WTC11 (cell line): ENCODE measurements at regions not wholly inside any gene's neighbourhood (a gene's known extent, or its start where the extent isn't known, plus 50 kb on each side); places are given as distances from the start of the nearest gene placed in this dataset.

ENCODE experiments used
- ATAC-seq: fragments of 200-7000 bp; cut with Tn5 transposase; 2 replicates; pipeline ENCODE4 v1.10.0; 2021; ENCODE audit warnings: mild to moderate bottlenecking, moderate library complexity
- CTCF ChIA-PET: fragments of 300-600 bp; sonication (Branson Sonifier 250); formaldehyde crosslinking; loops from one replicate; lab custom pipeline; 2021; ENCODE audit warnings: antibody characterized with exemption; lab: Charles Lee
- POLR2A ChIA-PET: fragments of 350-600 bp; sonication (Branson Sonifier 250); formaldehyde crosslinking; loops from one replicate; lab custom pipeline; 2021; ENCODE audit warnings: antibody characterized with exemption; lab: Charles Lee
- DNase-seq: peaks from one replicate; pipeline ENCODE4 v3.0.0; 2021; ENCODE audit warnings: low spot score
- H3K27ac Mint-ChIP-seq: 2 replicates; pipeline ENCODE4 v1.8.0; 2021; ENCODE audit warnings: mixed read lengths
- H3K27me3 Mint-ChIP-seq: 2 replicates; pipeline ENCODE4 v1.8.0; 2021; ENCODE audit warnings: low read depth, mild to moderate bottlenecking, moderate library complexity, mixed read lengths
- H3K36me3 Mint-ChIP-seq: 2 replicates; pipeline ENCODE4 v1.8.0; 2021; ENCODE audit warnings: mixed read lengths
- H3K4me1 Mint-ChIP-seq: 2 replicates; pipeline ENCODE4 v1.8.0; 2022; ENCODE audit warnings: mixed read lengths
- H3K4me3 Mint-ChIP-seq: 2 replicates; pipeline ENCODE4 v1.8.0; 2021; ENCODE audit warnings: mild to moderate bottlenecking, moderate library complexity, mixed read lengths
- H3K9me3 Mint-ChIP-seq: 2 replicates; pipeline ENCODE4 v1.8.0; 2021; ENCODE audit warnings: mixed read lengths
- ELF4 ChIP-seq: sonication (generic); formaldehyde crosslinking; IDR thresholded peaks from 2 replicates; pipeline ENCODE4 v1.8.1; 2022; ENCODE audit warnings: low read depth, mild to moderate bottlenecking, moderate library complexity, missing genetic modification reagents
- EMX1 ChIP-seq: fragments of 250-450 bp; sonication (Bioruptor Pico); IDR thresholded peaks from 2 replicates; pipeline ENCODE4 v1.8.0; 2021; ENCODE audit warnings: mild to moderate bottlenecking
- ETV6 ChIP-seq: sonication (generic); formaldehyde crosslinking; IDR thresholded peaks from 2 replicates; pipeline ENCODE4 v1.8.1; 2022; ENCODE audit warnings: mild to moderate bottlenecking, missing genetic modification reagents
- FOXP1 ChIP-seq: sonication (generic); formaldehyde crosslinking; IDR thresholded peaks from 2 replicates; pipeline ENCODE4 v1.8.0; 2022; ENCODE audit warnings: missing genetic modification reagents, mild to moderate bottlenecking, moderate library complexity, borderline replicate concordance
- GTF2I ChIP-seq: fragments of 250-450 bp; sonication (Bioruptor Pico); conservative IDR thresholded peaks from 2 replicates; pipeline ENCODE4 v1.4.0; 2021; ENCODE audit warnings: mild to moderate bottlenecking
- IRF2 ChIP-seq: sonication (generic); formaldehyde crosslinking; IDR thresholded peaks from 2 replicates; pipeline ENCODE4 v1.8.0; 2022; ENCODE audit warnings: low read depth, missing genetic modification reagents, borderline replicate concordance
- MXD4 ChIP-seq: fragments of 250-450 bp; sonication (Bioruptor Pico); IDR thresholded peaks from 2 replicates; pipeline ENCODE4 v1.8.0; 2021; ENCODE audit warnings: mild to moderate bottlenecking, moderate library complexity, borderline replicate concordance
- MYBL2 ChIP-seq: sonication (generic); formaldehyde crosslinking; IDR thresholded peaks from 2 replicates; pipeline ENCODE4 v1.8.1; 2023; ENCODE audit warnings: mild to moderate bottlenecking, moderate library complexity, missing genetic modification reagents
- PREB ChIP-seq: sonication (generic); formaldehyde crosslinking; IDR thresholded peaks from 2 replicates; pipeline ENCODE4 v1.8.1; 2022; ENCODE audit warnings: mild to moderate bottlenecking, missing genetic modification reagents, moderate library complexity, borderline replicate concordance
- PRRX2 ChIP-seq: fragments of 250-450 bp; sonication (Bioruptor Pico); IDR thresholded peaks from 2 replicates; pipeline ENCODE4 v1.8.0; 2021; ENCODE audit warnings: mild to moderate bottlenecking
- TEAD4 ChIP-seq: sonication (generic); formaldehyde crosslinking; IDR thresholded peaks from 2 replicates; pipeline ENCODE4 v1.8.0; 2022; ENCODE audit warnings: mild to moderate bottlenecking, missing genetic modification reagents
- ZBTB21 ChIP-seq: sonication (generic); formaldehyde crosslinking; IDR thresholded peaks from 2 replicates; pipeline ENCODE4 v1.8.1; 2023; ENCODE audit warnings: mild to moderate bottlenecking, missing genetic modification reagents, borderline replicate concordance
- ZNF232 ChIP-seq: sonication (generic); formaldehyde crosslinking; IDR thresholded peaks from 2 replicates; pipeline ENCODE4 v1.8.0; 2022; ENCODE audit warnings: mild to moderate bottlenecking, missing genetic modification reagents
- ZNF317 ChIP-seq: sonication (generic); formaldehyde crosslinking; IDR thresholded peaks from 2 replicates; pipeline ENCODE4 v1.8.1; 2023; ENCODE audit warnings: low read depth, mild to moderate bottlenecking, moderate library complexity, missing genetic modification reagents, borderline replicate concordance
- TF ChIP-seq, protein P1 (sequence below): sonication (generic); formaldehyde crosslinking; IDR thresholded peaks from 2 replicates; pipeline ENCODE4 v1.8.0; 2022; ENCODE audit warnings: missing genetic modification reagents
- TF ChIP-seq, protein P2 (sequence below): sonication (generic); formaldehyde crosslinking; IDR thresholded peaks from 2 replicates; pipeline ENCODE4 v1.8.1; 2022; ENCODE audit warnings: mild to moderate bottlenecking, moderate library complexity, missing genetic modification reagents
- TF ChIP-seq, protein P3 (sequence below): sonication (generic); formaldehyde crosslinking; IDR thresholded peaks from 2 replicates; pipeline ENCODE4 v1.8.0; 2022; ENCODE audit warnings: mild to moderate bottlenecking, missing genetic modification reagents
- TF ChIP-seq, protein P4 (sequence below): sonication (generic); formaldehyde crosslinking; IDR thresholded peaks from 2 replicates; pipeline ENCODE4 v1.8.0; 2023; ENCODE audit warnings: missing genetic modification reagents
- TF ChIP-seq, protein P5 (sequence below): sonication (generic); formaldehyde crosslinking; IDR thresholded peaks from 2 replicates; pipeline ENCODE4 v1.8.1; 2022; ENCODE audit warnings: low read depth, missing genetic modification reagents, borderline replicate concordance
- TF ChIP-seq, protein P6 (sequence below): fragments of 250-450 bp; sonication (Bioruptor Pico); IDR thresholded peaks from 2 replicates; pipeline ENCODE4 v1.9.0; 2021; ENCODE audit warnings: mild to moderate bottlenecking
- TF ChIP-seq, protein P7 (sequence below): sonication (generic); formaldehyde crosslinking; IDR thresholded peaks from 2 replicates; pipeline ENCODE4 v1.8.0; 2022; ENCODE audit warnings: mild to moderate bottlenecking, missing genetic modification reagents

DNA sequence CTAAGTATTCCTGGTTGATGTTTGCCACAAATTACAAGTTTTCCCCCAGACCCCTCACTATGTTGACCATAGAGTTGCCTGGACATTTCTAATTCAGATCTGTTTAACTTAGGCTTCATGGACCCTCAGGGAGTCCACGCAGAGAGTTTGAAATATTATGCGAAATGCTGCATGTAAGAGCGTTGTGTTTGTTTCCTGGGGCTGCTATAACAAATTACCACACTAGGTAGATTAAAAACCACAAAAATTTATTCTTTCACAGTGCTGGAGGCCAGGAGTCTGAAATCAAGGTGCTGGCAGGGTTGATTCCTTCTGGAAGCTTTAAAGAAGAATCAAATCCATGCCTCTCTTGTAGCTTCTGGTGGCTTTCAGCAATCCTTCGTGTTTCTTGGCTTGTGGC, 177.9 kb upstream of the KITLG start (continued):
- TF ChIP-seq ELF4 (CRISPR knock-in tag): no peak
- no peak for TF ChIP-seq MXD4 (CRISPR knock-in tag)
- TF ChIP-seq, protein P1, sequence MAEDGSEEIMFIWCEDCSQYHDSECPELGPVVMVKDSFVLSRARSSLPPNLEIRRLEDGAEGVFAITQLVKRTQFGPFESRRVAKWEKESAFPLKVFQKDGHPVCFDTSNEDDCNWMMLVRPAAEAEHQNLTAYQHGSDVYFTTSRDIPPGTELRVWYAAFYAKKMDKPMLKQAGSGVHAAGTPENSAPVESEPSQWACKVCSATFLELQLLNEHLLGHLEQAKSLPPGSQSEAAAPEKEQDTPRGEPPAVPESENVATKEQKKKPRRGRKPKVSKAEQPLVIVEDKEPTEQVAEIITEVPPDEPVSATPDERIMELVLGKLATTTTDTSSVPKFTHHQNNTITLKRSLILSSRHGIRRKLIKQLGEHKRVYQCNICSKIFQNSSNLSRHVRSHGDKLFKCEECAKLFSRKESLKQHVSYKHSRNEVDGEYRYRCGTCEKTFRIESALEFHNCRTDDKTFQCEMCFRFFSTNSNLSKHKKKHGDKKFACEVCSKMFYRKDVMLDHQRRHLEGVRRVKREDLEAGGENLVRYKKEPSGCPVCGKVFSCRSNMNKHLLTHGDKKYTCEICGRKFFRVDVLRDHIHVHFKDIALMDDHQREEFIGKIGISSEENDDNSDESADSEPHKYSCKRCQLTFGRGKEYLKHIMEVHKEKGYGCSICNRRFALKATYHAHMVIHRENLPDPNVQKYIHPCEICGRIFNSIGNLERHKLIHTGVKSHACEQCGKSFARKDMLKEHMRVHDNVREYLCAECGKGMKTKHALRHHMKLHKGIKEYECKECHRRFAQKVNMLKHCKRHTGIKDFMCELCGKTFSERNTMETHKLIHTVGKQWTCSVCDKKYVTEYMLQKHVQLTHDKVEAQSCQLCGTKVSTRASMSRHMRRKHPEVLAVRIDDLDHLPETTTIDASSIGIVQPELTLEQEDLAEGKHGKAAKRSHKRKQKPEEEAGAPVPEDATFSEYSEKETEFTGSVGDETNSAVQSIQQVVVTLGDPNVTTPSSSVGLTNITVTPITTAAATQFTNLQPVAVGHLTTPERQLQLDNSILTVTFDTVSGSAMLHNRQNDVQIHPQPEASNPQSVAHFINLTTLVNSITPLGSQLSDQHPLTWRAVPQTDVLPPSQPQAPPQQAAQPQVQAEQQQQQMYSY (CRISPR knock-in tag): no peak
- TF ChIP-seq, protein P2, sequence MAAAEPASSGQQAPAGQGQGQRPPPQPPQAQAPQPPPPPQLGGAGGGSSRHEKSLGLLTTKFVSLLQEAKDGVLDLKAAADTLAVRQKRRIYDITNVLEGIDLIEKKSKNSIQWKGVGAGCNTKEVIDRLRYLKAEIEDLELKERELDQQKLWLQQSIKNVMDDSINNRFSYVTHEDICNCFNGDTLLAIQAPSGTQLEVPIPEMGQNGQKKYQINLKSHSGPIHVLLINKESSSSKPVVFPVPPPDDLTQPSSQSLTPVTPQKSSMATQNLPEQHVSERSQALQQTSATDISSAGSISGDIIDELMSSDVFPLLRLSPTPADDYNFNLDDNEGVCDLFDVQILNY: no peak
- TF ChIP-seq, protein P3, sequence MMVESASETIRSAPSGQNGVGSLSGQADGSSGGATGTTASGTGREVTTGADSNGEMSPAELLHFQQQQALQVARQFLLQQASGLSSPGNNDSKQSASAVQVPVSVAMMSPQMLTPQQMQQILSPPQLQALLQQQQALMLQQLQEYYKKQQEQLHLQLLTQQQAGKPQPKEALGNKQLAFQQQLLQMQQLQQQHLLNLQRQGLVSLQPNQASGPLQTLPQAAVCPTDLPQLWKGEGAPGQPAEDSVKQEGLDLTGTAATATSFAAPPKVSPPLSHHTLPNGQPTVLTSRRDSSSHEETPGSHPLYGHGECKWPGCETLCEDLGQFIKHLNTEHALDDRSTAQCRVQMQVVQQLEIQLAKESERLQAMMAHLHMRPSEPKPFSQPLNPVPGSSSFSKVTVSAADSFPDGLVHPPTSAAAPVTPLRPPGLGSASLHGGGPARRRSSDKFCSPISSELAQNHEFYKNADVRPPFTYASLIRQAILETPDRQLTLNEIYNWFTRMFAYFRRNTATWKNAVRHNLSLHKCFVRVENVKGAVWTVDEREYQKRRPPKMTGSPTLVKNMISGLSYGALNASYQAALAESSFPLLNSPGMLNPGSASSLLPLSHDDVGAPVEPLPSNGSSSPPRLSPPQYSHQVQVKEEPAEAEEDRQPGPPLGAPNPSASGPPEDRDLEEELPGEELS: no peak

DNA sequence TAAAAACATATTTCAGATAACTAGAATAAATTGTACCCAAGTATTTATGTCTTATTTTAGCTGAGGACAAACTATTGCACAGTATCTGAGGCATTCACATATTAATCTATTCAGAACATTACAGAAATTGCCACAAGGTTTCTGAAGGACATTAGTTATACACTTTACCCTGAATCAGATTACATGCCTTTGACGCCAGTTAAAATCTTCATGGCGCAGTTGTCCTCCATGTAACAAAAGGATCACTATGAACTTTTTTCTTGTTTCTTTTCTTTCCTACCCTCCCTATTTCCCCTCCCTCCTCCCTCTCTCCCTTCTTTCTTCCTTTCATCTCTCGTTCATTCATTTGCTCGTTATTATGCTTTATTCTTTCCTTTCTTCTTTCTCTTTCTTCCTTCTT, 176.6 kb upstream of the KITLG start:
- DNase-seq (no peak), ATAC-seq (no peak)
- H3K27me3 Mint-ChIP-seq: no peaks in the 10 kb centered on the region
- no peak overlapping the region for H3K4me3 Mint-ChIP-seq
- ChIA-PET POLR2A (no interaction called here), CTCF (no interaction called here)
- peaks cover 4% of the 10 kb centered on the region; the same call in 1 of the 2 replicates for H3K9me3 Mint-ChIP-seq
- H3K36me3 Mint-ChIP-seq: no peaks in the 10 kb centered on the region
- no peak overlapping the region for H3K27ac Mint-ChIP-seq
- no peaks in the 10 kb centered on the region for H3K4me1 Mint-ChIP-seq
- TF ChIP-seq TEAD4 (CRISPR knock-in tag) (no peak), ZBTB21 (CRISPR knock-in tag) (no peak), IRF2 (CRISPR knock-in tag) (no peak), FOXP1 (CRISPR knock-in tag) (no peak), EMX1 (CRISPR knock-in tag) (no peak), PRRX2 (CRISPR knock-in tag) (no peak), GTF2I (CRISPR knock-in tag) (no peak), PREB (CRISPR knock-in tag) (no peak), ZNF317 (no peak), ETV6 (CRISPR knock-in tag) (no peak), ZNF232 (CRISPR knock-in tag) (no peak), MYBL2 (CRISPR knock-in tag) (no peak)
- TF ChIP-seq, protein P4, sequence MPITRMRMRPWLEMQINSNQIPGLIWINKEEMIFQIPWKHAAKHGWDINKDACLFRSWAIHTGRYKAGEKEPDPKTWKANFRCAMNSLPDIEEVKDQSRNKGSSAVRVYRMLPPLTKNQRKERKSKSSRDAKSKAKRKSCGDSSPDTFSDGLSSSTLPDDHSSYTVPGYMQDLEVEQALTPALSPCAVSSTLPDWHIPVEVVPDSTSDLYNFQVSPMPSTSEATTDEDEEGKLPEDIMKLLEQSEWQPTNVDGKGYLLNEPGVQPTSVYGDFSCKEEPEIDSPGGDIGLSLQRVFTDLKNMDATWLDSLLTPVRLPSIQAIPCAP (CRISPR knock-in tag): no peak
- TF ChIP-seq, protein P5, sequence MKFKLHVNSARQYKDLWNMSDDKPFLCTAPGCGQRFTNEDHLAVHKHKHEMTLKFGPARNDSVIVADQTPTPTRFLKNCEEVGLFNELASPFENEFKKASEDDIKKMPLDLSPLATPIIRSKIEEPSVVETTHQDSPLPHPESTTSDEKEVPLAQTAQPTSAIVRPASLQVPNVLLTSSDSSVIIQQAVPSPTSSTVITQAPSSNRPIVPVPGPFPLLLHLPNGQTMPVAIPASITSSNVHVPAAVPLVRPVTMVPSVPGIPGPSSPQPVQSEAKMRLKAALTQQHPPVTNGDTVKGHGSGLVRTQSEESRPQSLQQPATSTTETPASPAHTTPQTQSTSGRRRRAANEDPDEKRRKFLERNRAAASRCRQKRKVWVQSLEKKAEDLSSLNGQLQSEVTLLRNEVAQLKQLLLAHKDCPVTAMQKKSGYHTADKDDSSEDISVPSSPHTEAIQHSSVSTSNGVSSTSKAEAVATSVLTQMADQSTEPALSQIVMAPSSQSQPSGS (CRISPR knock-in tag): no peak
- TF ChIP-seq, protein P6, sequence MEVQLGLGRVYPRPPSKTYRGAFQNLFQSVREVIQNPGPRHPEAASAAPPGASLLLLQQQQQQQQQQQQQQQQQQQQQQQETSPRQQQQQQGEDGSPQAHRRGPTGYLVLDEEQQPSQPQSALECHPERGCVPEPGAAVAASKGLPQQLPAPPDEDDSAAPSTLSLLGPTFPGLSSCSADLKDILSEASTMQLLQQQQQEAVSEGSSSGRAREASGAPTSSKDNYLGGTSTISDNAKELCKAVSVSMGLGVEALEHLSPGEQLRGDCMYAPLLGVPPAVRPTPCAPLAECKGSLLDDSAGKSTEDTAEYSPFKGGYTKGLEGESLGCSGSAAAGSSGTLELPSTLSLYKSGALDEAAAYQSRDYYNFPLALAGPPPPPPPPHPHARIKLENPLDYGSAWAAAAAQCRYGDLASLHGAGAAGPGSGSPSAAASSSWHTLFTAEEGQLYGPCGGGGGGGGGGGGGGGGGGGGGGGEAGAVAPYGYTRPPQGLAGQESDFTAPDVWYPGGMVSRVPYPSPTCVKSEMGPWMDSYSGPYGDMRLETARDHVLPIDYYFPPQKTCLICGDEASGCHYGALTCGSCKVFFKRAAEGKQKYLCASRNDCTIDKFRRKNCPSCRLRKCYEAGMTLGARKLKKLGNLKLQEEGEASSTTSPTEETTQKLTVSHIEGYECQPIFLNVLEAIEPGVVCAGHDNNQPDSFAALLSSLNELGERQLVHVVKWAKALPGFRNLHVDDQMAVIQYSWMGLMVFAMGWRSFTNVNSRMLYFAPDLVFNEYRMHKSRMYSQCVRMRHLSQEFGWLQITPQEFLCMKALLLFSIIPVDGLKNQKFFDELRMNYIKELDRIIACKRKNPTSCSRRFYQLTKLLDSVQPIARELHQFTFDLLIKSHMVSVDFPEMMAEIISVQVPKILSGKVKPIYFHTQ (CRISPR knock-in tag): no peak
- TF ChIP-seq, protein P7, sequence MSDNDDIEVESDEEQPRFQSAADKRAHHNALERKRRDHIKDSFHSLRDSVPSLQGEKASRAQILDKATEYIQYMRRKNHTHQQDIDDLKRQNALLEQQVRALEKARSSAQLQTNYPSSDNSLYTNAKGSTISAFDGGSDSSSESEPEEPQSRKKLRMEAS (CRISPR knock-in tag): no peak
